Stimulated activated CD4-positive, alpha-beta T cell treated with anti-CD3 and anti-CD28 coated beads, Interleukin-2, amount 100 ng/mL, for 24 hours (primary cell): ENCODE measurements at regions not wholly inside any gene's neighbourhood (a gene's known extent, or its start where the extent isn't known, plus 50 kb on each side); places are given as distances from the start of the nearest gene placed in this dataset.

Source experiments
- DNase-seq, 2 donors: peaks; one replicate each; pipeline ENCODE4 v3.0.0-alpha.2; 2020

DNA sequence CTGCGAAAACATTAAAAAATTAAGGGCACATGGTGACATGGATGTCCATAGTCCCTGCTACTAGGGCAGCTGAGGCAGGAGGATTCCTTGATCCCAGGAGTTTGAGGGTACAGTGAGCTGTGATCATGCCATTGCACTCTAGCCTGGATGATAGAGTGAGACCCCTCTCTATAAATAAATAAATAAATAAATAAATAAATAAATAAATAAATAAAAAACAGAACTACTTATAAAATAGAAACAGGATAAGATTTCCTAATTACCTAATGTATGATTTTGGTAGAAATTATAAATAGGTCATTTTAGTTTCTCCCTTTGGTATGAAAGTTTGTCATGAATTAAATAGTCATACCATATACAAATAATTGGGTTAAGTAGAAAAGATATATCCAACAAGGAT, 916.2 kb downstream of the GRIK2 start:
- DNase-seq, result no peak

DNA sequence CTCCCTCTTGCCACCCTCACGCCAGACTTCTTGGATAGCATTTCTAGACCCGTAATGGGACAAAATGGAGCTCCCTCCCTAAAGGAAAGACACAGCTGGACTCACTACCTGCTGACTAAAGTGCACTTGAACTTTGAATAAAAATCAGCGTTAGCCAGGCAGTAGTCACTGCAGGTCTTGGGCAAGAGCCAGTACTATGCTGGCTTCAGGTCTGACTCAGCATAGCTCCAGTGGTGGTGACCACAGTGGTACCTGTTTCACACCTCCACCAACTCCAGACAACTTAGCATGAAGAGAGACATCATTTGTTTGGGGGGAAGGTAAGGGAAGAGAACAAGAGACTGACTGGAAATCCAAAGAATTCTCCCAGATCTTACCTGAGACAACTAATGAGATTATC, 906.8 kb downstream of the GRIK2 start:
- no peak for DNase-seq

DNA sequence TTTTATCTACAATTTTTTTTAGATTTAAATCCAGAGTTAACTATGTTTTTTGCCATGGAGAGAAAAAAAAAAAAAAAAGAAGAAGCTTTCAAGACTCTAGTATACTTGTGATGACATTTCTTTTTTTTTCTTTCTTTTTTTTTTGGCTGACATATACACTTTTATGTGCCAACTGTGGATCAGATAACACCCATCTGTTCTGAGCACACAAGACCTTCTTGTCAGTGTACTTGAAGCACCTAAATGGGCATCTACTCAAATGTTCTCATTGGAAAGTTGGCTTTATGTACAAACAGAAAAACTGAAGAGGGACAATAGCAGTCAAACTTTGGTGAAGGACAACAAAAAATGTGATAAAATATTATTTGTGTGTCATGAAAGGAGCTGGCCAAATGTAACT, 904.5 kb downstream of the GRIK2 start:
- DNase-seq, result no peak
